WTC11 (cell line): ENCODE measurements at regions not wholly inside any gene's neighbourhood (a gene's known extent, or its start where the extent isn't known, plus 50 kb on each side); places are given as distances from the start of the nearest gene placed in this dataset.

Experiments used
- ATAC-seq: fragments of 200-7000 bp; cut with Tn5 transposase; 2 replicates; pipeline ENCODE4 v1.10.0; 2021; ENCODE audit warnings: mild to moderate bottlenecking, moderate library complexity
- CTCF ChIA-PET: fragments of 300-600 bp; sonication (Branson Sonifier 250); formaldehyde crosslinking; loops from one replicate; lab custom pipeline; 2021; ENCODE audit warnings: antibody characterized with exemption; lab: Charles Lee
- POLR2A ChIA-PET: fragments of 350-600 bp; sonication (Branson Sonifier 250); formaldehyde crosslinking; loops from one replicate; lab custom pipeline; 2021; ENCODE audit warnings: antibody characterized with exemption; lab: Charles Lee
- DNase-seq: peaks from one replicate; pipeline ENCODE4 v3.0.0; 2021; ENCODE audit warnings: low spot score
- H3K27ac Mint-ChIP-seq: 2 replicates; pipeline ENCODE4 v1.8.0; 2021; ENCODE audit warnings: mixed read lengths
- H3K27me3 Mint-ChIP-seq: 2 replicates; pipeline ENCODE4 v1.8.0; 2021; ENCODE audit warnings: low read depth, mild to moderate bottlenecking, moderate library complexity, mixed read lengths
- H3K36me3 Mint-ChIP-seq: 2 replicates; pipeline ENCODE4 v1.8.0; 2021; ENCODE audit warnings: mixed read lengths
- H3K4me1 Mint-ChIP-seq: 2 replicates; pipeline ENCODE4 v1.8.0; 2022; ENCODE audit warnings: mixed read lengths
- H3K4me3 Mint-ChIP-seq: 2 replicates; pipeline ENCODE4 v1.8.0; 2021; ENCODE audit warnings: mild to moderate bottlenecking, moderate library complexity, mixed read lengths
- H3K9me3 Mint-ChIP-seq: 2 replicates; pipeline ENCODE4 v1.8.0; 2021; ENCODE audit warnings: mixed read lengths
- ARID4B ChIP-seq: sonication (generic); formaldehyde crosslinking; IDR thresholded peaks from 2 replicates; pipeline ENCODE4 v1.8.0; 2023; ENCODE audit warnings: missing genetic modification reagents, mild to moderate bottlenecking, borderline replicate concordance
- ATF1 ChIP-seq: sonication (generic); formaldehyde crosslinking; IDR thresholded peaks from 2 replicates; pipeline ENCODE4 v1.8.1; 2023; ENCODE audit warnings: mild to moderate bottlenecking, moderate library complexity, missing genetic modification reagents
- CDX4 ChIP-seq: fragments of 250-450 bp; sonication (Bioruptor Pico); IDR thresholded peaks from 2 replicates; pipeline ENCODE4 v1.9.0; 2021; ENCODE audit warnings: moderate library complexity, mild to moderate bottlenecking, inconsistent platforms, borderline replicate concordance
- E2F5 ChIP-seq: sonication (generic); formaldehyde crosslinking; IDR thresholded peaks from 2 replicates; pipeline ENCODE4 v1.8.1; 2022; ENCODE audit warnings: mild to moderate bottlenecking, moderate library complexity, missing genetic modification reagents
- ESRRA ChIP-seq: sonication (generic); formaldehyde crosslinking; IDR thresholded peaks from 2 replicates; pipeline ENCODE4 v1.8.1; 2022; ENCODE audit warnings: mild to moderate bottlenecking, missing genetic modification reagents, borderline replicate concordance
- GTF2I ChIP-seq: fragments of 250-450 bp; sonication (Bioruptor Pico); conservative IDR thresholded peaks from 2 replicates; pipeline ENCODE4 v1.4.0; 2021; ENCODE audit warnings: mild to moderate bottlenecking
- JAZF1 ChIP-seq: fragments of 250-450 bp; sonication (Bioruptor Pico); IDR thresholded peaks from 2 replicates; pipeline ENCODE4 v1.9.0; 2021; ENCODE audit warnings: moderate library complexity, mild to moderate bottlenecking, inconsistent platforms
- NFATC4 ChIP-seq: fragments of 250-450 bp; sonication (Bioruptor Pico); IDR thresholded peaks from 2 replicates; pipeline ENCODE4 v1.9.0; 2021; ENCODE audit warnings: mild to moderate bottlenecking
- NR2C2 ChIP-seq: sonication (generic); formaldehyde crosslinking; IDR thresholded peaks from 2 replicates; pipeline ENCODE4 v1.8.0; 2022; ENCODE audit warnings: mild to moderate bottlenecking, missing genetic modification reagents
- SMAD3 ChIP-seq: sonication (generic); formaldehyde crosslinking; IDR thresholded peaks from 2 replicates; pipeline ENCODE4 v1.8.0; 2022; ENCODE audit warnings: missing genetic modification reagents, mild to moderate bottlenecking, borderline replicate concordance
- SOX15 ChIP-seq: fragments of 250-450 bp; sonication (Bioruptor Pico); IDR thresholded peaks from 2 replicates; pipeline ENCODE4 v1.9.0; 2021; ENCODE audit warnings: mild to moderate bottlenecking
- SP1 ChIP-seq: sonication (generic); formaldehyde crosslinking; conservative IDR thresholded peaks from 2 replicates; pipeline ENCODE4 v1.8.1; 2022; ENCODE audit warnings: missing genetic modification reagents
- TEAD4 ChIP-seq: sonication (generic); formaldehyde crosslinking; IDR thresholded peaks from 2 replicates; pipeline ENCODE4 v1.8.0; 2022; ENCODE audit warnings: mild to moderate bottlenecking, missing genetic modification reagents
- ZNF219 ChIP-seq: sonication (generic); formaldehyde crosslinking; IDR thresholded peaks from 2 replicates; pipeline ENCODE4 v1.8.0; 2023; ENCODE audit warnings: missing genetic modification reagents, mild to moderate bottlenecking, borderline replicate concordance
- ZNF263 ChIP-seq: sonication (generic); formaldehyde crosslinking; IDR thresholded peaks from 2 replicates; pipeline ENCODE4 v1.8.1; 2022; ENCODE audit warnings: low read depth, mild to moderate bottlenecking, moderate library complexity, missing genetic modification reagents
- ZNF425 ChIP-seq: fragments of 250-450 bp; sonication (Bioruptor Pico); conservative IDR thresholded peaks from 2 replicates; pipeline ENCODE4 v1.9.0; 2021; ENCODE audit warnings: mild to moderate bottlenecking
- ZSCAN18 ChIP-seq: fragments of 250-450 bp; sonication (Bioruptor Pico); IDR thresholded peaks from 2 replicates; pipeline ENCODE4 v2.1.2; 2022; ENCODE audit warnings: mild to moderate bottlenecking, moderate library complexity
- TF ChIP-seq, protein P1 (sequence below): fragments of 250-450 bp; sonication (Bioruptor Pico); IDR thresholded peaks from 2 replicates; pipeline ENCODE4 v1.9.0; 2021; ENCODE audit warnings: mild to moderate bottlenecking
- TF ChIP-seq, protein P2 (sequence below): sonication (generic); formaldehyde crosslinking; IDR thresholded peaks from 2 replicates; pipeline ENCODE4 v1.8.0; 2023; ENCODE audit warnings: mild to moderate bottlenecking, missing genetic modification reagents

GRCh38 chr10:36109399-36110023 is 467.4 kb upstream of the FZD8 start (continued):
- TF ChIP-seq SP1 (no peak), NFATC4 (CRISPR knock-in tag) (no peak), ATF1 (CRISPR knock-in tag) (no peak)

DNA sequence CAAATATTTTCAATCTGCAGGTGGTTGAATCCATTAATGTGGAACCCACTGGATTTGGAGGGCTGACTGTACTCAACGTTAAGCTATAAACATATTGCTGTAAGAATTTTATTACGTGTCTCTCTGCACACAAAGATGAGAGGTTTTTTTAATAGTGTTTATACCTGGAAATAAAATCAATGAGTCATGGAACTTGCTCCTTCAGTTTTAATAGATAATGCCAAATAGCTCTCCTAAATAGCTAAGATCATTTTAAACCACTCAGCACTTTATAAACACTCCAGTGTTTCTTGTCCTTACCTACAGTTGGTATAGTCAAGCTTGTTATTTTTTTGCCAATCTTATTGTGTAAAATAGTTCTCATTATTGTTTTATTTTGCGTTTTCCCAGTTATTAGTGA is 455.6 kb upstream of the FZD8 start:
- ChIA-PET POLR2A (no interaction called here), CTCF (no interaction called here)
- no peak overlapping the region for H3K27ac Mint-ChIP-seq
- ATAC-seq (no peak), DNase-seq (no peak)
- H3K4me1 Mint-ChIP-seq: 0 out of 2 replicates have a peak, but pooled peaks cover 2% of the 10 kb centered on the region
- H3K9me3 Mint-ChIP-seq: peaks cover 7% of the 10 kb centered on the region; the same call in 1 of the 2 replicates
- no peaks in the 10 kb centered on the region for H3K36me3 Mint-ChIP-seq
- peaks cover 11% of the 10 kb centered on the region; the same call in 1 of the 2 replicates for H3K27me3 Mint-ChIP-seq
- no peak overlapping the region for H3K4me3 Mint-ChIP-seq
- no peak for TF ChIP-seq JAZF1
- TF ChIP-seq, protein P1, sequence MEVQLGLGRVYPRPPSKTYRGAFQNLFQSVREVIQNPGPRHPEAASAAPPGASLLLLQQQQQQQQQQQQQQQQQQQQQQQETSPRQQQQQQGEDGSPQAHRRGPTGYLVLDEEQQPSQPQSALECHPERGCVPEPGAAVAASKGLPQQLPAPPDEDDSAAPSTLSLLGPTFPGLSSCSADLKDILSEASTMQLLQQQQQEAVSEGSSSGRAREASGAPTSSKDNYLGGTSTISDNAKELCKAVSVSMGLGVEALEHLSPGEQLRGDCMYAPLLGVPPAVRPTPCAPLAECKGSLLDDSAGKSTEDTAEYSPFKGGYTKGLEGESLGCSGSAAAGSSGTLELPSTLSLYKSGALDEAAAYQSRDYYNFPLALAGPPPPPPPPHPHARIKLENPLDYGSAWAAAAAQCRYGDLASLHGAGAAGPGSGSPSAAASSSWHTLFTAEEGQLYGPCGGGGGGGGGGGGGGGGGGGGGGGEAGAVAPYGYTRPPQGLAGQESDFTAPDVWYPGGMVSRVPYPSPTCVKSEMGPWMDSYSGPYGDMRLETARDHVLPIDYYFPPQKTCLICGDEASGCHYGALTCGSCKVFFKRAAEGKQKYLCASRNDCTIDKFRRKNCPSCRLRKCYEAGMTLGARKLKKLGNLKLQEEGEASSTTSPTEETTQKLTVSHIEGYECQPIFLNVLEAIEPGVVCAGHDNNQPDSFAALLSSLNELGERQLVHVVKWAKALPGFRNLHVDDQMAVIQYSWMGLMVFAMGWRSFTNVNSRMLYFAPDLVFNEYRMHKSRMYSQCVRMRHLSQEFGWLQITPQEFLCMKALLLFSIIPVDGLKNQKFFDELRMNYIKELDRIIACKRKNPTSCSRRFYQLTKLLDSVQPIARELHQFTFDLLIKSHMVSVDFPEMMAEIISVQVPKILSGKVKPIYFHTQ (CRISPR knock-in tag): no peak
- no peak for TF ChIP-seq SOX15
- TF ChIP-seq ZSCAN18: no peak
- no peak for TF ChIP-seq SMAD3 (CRISPR knock-in tag)
- TF ChIP-seq, protein P2, sequence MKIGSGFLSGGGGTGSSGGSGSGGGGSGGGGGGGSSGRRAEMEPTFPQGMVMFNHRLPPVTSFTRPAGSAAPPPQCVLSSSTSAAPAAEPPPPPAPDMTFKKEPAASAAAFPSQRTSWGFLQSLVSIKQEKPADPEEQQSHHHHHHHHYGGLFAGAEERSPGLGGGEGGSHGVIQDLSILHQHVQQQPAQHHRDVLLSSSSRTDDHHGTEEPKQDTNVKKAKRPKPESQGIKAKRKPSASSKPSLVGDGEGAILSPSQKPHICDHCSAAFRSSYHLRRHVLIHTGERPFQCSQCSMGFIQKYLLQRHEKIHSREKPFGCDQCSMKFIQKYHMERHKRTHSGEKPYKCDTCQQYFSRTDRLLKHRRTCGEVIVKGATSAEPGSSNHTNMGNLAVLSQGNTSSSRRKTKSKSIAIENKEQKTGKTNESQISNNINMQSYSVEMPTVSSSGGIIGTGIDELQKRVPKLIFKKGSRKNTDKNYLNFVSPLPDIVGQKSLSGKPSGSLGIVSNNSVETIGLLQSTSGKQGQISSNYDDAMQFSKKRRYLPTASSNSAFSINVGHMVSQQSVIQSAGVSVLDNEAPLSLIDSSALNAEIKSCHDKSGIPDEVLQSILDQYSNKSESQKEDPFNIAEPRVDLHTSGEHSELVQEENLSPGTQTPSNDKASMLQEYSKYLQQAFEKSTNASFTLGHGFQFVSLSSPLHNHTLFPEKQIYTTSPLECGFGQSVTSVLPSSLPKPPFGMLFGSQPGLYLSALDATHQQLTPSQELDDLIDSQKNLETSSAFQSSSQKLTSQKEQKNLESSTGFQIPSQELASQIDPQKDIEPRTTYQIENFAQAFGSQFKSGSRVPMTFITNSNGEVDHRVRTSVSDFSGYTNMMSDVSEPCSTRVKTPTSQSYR: no peak
- TF ChIP-seq GTF2I (CRISPR knock-in tag): no peak
- TF ChIP-seq ESRRA: no peak
- no peak for TF ChIP-seq E2F5 (CRISPR knock-in tag)
- TF ChIP-seq ZNF425 (CRISPR knock-in tag): no peak
- no peak for TF ChIP-seq ZNF219 (CRISPR knock-in tag)
- TF ChIP-seq TEAD4: no peak
- no peak for TF ChIP-seq NR2C2 (CRISPR knock-in tag)
- TF ChIP-seq ZNF263 (CRISPR knock-in tag): no peak
- TF ChIP-seq CDX4 (CRISPR knock-in tag): no peak
- no peak for TF ChIP-seq ATF1 (CRISPR knock-in tag)
- TF ChIP-seq ARID4B (CRISPR knock-in tag): no peak
